COLO829 (cell line): ENCODE measurements at regions not wholly inside any gene's neighbourhood (a gene's known extent, or its start where the extent isn't known, plus 50 kb on each side); places are given as distances from the start of the nearest gene placed in this dataset.

Experiments
- DNase-seq: peaks from one replicate; pipeline ENCODE4 v3.0.0; 2012; ENCODE audit warnings: low spot score

DNA sequence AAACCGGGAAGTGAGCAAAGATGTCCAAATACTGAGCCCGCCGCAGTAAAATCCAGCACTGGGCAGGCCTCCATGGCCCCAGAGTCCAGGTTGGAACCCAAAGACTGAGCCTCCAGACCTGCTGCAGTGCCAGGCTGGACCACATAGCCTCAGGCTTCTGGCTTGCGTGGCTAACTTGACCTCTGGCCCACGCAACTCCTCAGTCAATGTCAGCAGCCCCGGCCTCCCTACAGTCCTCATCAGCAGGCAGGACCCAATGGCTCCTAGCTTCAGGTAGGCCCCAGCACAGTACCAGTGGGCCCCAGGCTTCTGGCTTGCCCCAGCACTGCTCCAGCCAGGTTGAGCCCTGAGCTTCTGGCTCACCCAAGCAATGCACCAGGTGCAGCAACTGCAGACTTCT, 245.1 kb upstream of the AFDN start:
- no peak for DNase-seq

DNA sequence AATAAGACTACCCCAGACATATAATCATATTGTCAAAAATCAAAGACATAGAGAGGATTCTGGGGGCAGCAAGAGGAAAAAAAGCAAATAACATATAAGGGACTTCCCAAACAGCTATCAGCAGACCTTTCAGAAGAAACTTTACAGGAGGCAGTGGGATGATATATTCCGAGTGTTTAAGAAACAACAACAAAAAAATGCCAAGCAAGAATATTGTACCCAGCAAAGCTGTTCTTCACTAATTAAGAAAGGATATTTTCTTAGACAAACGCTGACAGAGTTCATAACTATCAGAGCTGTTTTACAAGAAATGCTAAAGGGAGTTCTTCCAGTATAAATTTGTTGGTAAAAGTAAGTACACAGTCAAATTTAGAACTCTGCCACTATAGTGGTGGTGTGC, 243.3 kb upstream of the AFDN start:
- DNase-seq: no peak

DNA sequence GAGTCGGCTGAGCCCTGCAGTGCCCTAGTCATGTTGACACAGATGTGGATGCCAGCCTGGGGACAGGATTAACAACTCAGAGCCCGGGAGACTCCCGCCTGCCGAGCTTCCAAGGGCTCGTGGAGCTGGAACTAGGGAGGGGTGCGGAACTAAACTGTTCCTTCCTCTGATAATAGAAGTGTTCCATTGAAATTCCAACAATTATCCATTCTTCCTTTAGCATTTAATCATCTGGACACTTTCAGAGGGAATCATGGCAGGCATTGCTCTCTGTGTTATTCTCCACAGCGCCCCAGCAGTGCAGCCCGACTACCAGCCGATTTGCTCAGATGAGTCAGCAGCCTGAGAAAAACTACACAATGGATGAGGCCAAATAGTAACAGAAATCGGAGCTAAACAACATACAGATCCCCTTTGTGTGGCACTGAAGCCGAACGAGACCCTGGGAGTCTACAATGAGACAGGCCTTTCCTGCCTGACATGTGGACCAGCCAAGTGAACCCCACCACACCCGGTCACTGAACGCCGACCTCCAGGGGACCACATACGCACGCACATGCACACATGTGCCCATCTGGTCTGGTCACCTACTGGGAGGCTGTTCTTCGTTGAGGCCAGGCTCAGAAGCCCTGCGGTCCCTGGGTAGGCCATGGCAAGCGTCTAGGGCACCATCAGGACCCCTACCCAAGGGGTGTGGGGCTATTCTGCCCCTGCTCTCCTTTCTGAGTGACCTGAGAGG, 238.4 kb upstream of the AFDN start:
- peak; percentile 94 for DNase-seq

DNA sequence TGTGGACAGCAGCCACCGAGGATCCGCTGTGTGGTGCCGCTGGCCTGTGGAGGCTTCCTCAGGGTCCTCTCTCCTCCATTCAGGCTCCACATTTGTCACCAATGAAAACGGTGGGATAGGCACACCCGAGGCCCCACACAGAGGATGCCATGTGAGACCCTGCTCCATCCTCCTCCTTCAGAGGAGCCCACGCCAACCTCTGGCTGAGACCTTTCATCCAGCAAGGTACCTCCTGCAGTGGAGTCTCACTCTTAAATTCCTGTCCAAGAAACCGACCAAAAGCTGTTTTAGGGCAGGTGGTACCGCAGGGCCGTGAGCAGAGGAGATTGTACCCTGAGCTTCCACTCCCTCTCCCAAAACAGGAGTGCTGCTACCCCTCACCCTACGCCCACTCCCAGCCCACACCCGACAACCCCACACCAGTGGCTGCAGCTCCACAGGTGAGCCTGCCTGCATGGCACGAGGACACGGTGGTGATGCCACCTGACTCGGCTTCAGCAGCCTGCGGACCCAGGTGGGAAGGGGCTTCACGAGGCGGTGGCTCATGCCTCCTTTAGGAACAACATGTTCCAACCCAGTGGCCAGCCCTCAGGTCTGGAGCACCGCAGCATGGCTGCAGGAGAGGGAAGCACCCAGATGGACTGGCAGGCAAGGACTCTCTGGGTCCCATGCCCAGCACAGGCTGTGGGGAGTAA, 237.6 kb upstream of the AFDN start:
- DNase-seq: no peak

DNA sequence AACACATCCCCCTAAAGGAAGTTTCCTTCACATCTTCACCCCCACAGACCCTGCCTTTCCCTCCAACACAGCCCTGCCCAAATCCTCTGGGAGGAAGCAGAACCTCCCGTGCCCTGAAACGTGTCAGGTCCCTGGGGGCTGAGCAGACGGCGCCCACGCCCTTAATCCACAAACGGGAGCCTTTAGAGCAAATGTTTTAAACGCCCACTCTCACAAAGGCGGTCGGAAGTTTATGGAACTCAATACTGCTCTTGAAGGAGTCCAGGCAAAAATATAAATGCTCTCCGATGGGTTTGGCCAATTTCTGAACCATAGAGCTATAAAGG, 237.1 kb upstream of the AFDN start:
- peak; percentile 63 for DNase-seq

DNA sequence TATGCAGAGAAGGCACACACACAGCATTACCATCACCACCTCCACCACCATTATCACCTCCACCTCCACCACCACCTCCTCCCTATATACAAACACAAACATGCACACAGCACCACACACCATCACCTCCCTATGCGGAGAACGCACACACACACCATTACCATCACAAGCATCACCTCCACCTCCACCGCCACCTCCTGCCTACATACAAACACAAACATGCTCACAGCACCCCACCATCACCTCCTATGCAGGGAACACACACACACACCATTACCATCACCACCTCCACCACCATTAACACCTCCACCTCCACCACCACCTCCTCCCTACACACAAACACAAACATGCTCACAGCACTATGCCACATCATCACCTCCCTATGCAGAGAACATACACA, 236.5 kb upstream of the AFDN start:
- no peak for DNase-seq
